Globus pallidus (tissue), 1 donor: ENCODE measurements at regions not wholly inside any gene's neighbourhood (a gene's known extent, or its start where the extent isn't known, plus 50 kb on each side); places are given as distances from the start of the nearest gene placed in this dataset.

Experiments used
- DNase-seq: peaks from one replicate; pipeline ENCODE4 v3.0.0-alpha.2; 2015; ENCODE audit warnings: low spot score

DNA sequence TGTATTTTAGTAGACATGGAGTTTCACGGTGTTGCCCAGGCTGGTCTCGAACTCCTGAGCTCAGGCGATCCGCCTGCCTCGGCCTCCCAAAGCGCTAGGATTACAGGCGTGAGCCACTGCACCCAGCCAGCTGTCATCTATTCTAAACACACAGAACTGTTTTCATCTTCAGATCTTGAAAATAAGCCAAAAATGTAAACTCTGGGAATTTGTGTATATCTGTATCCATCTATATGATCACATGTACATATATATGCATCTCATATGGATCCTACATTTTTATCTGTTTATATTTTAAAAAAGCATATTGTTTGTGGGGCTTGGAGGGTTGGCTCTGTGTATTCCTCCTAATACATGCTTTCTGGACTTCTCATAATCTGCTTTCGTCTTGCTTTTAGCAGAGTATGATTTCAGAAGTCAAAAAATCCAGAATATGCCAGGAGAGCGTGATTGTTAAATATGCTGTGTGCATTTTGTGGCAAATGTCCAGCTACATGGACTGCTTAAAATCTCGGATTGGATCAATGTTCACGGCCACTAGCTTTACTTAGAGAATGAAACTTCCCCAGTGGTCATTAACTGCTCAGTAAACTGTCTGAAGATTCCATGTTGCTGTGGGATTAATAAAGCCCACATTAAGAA is 274.4 kb upstream of the IRX1 start:
- no peak for DNase-seq

DNA sequence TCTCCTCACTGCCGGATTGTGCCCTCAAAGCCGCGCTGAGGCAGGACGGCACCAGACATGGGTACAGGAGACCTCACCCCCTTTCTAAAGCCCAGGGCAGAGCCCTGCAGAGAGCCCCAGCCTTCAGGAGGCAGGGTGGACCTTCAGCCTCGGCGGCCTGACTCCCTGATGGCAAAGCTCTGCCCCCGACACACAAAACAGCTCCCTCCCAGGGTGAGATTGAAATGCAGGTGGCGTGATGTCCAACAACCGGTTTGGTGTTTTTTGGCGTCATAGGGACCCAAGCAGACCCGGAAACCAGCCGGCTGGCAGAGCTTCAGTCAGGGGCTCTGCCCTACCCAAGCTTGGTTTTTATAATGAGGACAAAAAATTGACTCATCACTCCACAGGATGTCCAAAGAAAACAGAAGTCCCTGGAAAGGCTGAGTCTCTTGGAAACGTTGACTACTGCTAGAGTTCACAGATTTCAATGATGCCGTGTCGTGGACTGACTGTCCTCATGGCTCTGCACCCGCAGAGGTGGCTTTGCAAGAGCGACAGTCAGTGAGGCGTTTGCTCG is 275.2 kb upstream of the IRX1 start:
- DNase-seq, result no peak

DNA sequence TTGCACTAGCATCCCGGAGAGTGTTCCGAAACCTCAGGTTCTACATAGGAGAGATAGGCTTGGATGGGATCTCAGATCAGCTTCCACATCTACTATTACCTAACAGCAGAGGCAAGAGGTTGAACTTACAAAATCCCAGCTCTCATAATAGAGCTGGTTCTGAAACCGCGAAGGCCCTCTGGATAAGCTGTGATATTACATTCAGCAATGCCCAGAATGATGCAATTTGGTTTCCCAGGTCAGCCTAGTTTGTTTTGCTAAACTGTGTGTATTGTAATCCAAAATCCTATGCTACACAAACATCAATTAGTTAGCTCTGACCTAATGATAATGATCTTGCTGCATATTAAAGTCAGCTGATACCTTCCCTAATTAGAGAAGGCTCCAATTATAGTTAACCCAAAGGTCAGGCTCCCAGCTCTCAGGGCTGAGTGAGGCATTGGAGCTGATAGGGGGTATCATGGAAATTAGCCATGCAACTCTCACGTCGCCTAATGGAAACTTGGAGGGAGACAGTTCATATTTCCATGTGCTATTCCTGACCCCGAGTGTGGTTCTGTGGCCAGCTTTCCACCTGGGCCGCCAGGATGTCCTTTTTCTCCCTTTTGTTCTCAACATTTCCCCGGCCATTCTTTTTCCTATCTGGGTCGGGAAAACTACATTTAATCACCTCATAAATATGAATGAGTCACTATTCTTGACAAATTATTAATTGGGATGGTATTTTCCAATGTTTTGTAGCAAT is 278.4 kb upstream of the IRX1 start:
- no peak for DNase-seq

DNA sequence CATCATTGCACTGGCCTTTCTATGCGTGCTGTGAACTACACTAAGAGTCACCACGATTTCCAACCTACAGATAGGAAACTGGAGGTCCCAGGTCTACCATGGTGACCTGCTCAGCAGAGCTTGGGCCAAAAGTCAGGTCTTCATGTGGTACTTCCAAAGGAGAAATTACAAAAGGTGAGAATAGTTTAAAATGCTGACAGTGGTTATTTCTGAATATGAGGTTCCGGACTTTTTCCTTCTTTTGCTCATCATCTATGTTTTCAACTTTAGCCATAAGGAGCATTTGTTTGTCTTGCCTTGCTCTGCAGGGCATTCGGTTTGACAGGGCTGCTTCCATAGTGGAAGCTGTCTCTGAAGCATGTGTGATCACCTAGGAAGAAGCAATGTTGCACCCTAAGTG is 282.1 kb upstream of the IRX1 start:
- DNase-seq, result no peak

DNA sequence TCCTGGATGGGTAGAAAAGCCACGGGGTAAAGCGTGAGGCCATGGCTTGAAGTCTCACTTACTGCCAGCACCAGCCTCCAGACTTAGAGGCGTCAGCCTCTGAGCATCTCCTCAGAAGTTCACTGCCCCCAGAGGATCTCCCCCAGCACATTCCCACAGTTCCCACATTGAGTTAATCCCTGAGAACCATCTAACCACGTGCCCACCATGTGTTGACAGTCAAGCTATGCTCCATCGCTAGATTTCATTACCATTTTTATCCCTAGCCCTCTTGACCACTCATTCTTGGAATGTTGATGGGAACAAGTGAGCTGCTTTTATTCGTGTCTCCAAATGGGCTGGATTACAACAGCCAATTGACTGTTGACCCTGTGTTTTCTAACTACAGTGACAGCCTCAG is 283.3 kb upstream of the IRX1 start:
- no peak for DNase-seq

DNA sequence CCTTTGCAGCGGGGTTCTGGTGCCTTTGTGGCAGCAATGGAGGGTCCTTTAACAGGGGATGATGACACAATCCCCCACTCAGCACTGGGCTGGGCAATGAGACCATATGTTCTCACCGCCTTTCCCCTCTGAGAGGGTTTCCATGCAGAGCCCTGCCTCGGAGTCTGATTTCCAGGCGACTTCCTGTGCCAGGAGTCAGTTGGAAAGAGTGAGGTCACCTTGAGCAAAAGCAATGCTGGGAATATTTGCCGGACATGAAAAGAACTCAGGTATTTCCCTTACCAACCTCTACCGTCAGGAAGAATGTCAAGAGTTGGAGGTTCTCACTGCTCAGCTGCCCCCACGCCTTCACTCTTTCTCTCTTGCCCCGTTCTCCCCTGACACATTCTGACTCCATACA is 284.2 kb upstream of the IRX1 start:
- DNase-seq, result no peak

DNA sequence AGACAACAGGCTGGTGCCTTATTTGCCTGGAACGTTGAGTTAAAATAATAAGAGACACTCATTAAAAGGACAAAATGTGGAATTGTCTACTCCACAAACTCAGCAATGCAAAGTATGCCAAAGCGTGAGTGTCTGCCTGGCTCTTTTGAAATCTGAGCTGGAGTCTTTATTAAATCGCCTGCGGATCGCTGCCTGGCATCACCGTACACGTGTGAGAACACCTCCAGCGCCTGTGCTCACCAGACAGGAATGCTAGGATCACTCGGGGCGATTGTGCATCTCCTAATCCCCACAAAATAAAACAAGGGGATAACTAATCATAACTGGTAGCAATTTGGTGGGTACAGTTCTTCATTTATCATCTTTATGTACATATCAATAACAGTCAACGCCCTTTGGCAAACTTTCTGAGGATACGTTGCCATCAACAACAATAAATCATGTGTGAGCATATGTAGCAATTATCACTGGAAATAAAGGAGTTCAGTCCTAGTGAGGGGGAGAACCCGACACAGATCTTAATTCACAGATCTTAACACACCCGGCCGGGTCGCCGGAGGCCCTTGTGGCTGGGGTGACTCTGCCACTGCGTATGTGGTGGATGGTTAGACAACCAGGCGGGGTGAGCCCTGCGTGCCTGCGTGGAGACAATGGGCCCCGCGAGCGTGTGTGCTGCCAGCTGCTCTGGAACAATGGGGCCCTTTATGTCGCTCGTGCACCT is 284.9 kb upstream of the IRX1 start:
- peak; percentile 84 for DNase-seq

DNA sequence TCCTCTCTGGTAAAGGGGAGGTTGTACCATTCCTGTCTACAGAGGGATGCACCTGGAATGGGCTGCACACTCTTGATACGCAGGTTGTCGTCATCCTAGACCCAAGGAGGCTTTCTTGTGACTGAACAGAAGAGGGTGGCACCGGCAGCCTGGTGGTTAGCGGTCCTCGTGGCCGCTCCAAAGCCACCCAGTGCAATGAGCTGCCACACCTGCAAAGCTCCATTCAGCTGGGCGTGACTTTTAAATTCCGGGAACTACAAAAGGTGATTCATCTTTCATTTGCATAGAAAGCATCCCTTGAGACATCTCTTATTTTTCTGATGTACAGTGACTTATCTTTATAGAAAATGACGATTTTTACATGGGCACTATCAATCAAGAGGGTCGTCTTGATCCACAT is 286.1 kb upstream of the IRX1 start:
- DNase-seq, result no peak

DNA sequence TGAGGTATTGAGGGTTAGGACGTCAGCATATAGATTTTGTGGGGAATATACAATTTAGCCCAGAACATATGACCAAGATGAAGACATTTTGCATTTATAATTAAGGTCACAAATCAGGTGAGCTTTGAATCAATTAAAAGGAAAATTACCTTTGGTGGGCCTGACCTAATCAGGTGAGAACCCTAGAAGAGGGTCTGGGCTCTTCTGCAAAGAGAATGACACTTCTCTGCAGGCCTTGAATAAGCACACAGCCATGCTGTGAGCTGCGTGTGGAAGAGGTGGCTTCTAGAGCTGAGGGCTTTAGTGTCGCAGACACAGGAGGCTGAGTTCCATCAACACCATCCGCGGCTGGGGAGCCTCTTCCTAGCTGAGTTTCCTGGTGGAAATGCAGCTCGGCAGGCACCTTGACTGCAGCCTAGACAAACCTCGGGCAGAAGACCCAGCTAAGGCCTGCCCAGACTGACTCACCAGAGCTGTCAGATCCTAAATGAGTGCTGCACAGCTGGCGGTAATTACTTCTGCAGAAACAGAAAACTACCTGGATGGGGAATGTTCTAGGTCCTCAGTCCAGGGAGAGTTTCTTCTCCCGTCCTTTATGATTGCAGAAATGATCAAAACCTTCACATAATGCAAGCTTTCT is 287.5 kb upstream of the IRX1 start:
- DNase-seq, result no peak

DNA sequence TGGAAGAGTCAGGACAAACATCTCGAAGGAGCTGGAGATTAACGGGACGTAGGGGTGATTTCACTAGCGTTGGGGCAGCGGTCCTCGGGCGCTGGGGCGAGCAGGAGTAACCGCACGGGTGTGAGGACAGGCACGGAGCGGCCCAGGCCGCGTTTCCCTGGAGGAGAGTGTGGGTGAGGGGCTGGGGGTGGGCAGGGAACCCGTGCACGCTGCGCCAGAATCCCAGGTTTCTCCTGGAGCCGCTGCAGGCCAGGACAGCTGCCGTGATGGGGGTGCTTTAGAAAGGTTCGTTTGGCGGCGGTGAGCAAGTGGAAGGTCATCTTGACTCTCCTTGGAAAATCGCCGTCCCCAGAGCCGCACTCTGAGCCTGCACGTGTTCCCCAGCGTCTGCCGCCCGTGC is 290.2 kb upstream of the IRX1 start:
- no peak for DNase-seq

DNA sequence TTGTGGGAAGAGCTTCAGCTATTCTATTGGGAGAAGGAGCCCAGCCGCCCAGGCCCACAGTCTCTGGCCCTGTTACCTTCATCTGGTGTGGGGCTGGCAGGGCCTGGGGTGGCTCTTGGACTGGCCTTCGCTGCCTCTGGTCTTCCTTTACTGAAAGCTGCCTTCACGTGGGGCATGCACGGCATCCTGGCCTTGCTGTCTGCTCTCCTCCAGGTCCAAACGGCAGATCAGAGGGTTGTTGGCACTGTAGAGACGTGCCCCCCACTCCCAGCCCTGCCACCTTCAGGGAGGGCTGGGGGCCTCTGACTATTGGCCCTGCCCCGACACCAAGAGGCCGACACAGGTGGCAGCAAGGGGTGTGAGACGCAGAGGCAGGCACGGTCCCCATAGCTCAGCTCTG is 291.3 kb upstream of the IRX1 start:
- DNase-seq, result no peak

DNA sequence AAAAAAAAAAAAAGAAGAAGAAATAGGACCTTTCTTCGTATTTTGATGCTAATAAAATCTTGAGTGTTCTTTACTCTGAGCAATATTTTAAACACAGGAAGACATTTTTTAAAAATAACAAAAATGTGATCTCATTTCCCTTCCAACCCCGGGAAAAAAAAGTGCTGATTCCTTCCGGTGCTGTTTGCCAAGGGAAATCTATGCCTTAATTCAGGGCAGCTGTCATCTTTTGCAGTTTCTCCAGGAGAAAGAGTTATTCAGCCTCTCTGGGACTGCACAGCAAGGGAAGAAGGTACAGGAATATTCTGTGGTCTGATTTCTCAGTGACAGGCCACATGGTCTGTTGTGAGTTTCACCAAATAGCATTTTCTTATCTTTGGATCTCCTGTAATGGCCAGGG is 291.9 kb upstream of the IRX1 start:
- no peak for DNase-seq

DNA sequence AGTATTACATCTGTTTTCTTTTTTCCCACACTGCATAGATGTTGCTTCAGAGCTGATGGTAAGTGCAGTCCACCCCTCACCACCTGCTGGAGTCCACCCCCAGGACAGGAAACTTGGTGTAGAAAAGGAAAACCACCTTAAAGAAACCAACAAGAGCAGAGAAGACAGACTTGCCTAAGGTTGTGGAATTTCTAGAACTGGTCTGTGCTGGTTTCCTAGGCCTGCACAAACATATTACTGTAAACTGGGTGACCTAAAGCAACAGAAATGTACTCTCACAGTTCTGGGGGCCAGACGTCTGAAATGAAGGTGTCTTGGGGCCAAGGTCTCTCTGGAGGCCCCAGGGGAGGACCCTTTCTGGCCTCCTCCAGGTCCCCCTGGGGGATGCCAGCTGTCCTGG is 293.4 kb upstream of the IRX1 start:
- DNase-seq, result no peak

DNA sequence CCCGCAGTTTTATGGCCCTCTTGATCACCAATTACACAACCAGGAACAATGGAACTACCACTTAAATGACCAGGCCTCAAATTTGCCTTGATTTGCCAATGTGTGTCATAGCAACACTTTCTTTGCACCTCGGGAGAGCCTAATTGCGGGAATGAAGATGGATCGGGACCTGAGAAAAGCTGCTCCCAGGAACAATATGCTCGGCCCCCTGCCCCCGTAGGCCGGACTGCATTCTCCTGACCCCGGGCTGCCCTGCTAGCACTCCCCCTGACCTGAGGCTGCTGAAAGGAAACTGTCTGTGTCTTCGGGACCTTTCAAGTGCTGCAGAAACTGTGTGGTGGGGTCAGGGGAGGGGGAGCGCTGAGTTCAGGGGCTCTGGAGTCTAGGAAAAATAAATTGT is 294.3 kb upstream of the IRX1 start:
- DNase-seq, result no peak

DNA sequence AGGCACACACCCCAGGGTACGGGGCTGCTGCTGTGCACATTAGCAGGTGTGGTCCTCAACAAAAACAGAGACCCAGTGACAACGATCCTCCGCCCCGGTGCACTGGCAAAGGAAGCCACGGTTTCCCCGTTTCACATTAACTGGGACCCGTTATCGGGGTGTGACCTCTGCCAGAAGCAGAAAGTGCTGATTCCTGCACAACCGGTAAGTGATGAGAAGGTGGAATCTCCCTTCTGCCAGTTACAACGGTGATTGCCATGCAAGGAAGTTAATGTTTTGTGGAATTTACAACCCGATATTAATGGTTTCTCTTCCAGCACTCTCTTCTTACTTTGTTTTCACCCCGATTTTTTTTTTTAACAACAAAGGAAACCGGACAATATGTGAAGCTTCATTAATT is 294.9 kb upstream of the IRX1 start:
- DNase-seq, result no peak

DNA sequence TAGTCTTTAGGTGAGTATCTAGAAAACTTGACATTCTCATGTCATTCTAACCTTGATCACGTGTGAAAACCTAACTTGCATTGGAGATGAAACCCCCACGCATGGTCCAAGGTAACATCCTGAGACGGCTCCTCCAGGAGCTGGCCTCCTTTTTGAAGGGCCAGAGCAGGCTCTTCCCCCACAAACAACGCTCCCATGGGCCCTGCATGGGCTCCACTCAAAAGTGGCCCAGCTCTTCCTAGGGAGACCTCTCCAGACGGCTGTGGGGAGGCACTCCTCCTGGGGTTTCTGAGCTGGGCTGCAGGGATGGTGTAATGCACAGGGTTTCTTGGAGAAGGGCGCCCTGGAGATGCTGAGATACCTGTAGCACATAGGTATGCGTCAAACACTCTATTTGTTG is 296.2 kb upstream of the IRX1 start:
- no peak for DNase-seq

DNA sequence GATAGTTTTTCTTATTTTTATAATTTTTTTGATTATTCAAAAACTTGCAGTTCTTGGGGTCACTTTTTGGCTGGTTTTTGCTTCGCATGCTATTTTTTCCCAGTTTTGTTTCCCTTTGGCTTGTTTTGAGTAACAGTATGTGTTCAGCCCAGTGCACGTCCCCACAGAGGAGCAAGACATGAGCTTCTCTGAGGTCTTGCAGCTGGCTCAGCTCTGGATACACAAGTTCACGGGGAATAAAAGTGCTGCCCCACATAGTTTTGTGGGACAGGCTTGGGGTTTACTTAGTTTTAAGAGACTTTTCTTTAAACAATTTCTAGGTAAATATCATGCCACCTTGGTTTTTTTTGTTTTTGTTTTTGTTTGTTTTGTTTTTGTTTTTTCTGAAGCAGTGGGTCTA is 297.8 kb upstream of the IRX1 start:
- no peak for DNase-seq

DNA sequence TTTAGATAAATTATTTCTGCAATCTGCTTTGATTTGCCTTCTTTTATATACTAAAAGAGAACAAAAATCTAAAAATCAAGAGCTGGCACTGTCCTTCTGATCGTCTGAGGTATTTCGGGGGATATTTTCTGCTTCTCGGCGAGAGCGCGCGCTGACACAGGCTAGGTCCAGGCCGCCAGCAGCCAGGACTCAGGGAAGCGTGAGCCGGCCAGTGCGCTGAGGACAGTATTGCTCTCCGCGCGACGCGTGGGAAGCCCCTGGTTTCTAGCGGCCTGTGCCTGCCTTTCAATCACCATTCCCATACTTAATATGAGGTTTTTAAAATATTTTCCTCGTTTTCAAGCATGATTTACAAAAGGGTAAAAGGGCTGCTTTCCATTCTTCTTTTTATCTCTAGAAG is 307.3 kb upstream of the IRX1 start:
- DNase-seq, result no peak

DNA sequence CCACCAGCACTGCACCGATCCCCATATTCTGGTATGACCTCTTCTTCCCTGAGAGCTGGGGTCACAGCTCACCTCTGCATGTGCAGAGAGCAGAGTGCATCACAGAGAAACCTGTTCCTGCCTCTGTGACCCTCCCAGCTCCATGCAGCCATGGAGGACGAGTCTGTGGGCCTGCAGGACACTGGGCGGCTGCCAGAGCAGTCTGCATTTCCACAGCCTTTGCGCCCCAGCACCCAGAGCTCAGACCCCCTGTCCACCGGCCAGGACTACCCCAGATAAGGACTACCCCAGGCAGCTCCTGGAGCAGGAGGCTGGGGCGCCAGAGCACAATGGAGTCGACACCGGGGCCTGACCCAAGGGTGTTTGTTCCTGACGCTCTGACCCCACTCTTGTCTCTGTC is 308.1 kb upstream of the IRX1 start:
- no peak for DNase-seq

DNA sequence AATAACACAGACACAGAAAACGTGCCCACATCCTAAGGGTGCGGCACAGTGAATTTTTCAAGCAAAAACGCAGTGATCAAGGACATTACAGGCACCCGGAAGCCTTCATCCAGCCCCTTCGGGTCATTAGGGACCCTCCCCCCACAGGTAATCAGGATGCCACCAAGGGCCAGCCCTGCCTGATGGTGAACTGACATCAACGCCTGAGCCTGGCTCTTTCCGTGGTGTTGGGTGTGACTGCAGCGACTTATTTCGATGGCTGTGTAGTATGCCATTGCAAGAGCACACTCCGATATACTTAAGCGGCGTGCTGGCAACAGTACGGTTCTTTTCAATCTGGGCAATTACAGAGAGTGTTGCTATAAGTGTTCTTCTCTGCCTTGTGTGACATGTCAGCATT is 310.0 kb upstream of the IRX1 start:
- DNase-seq, result no peak

DNA sequence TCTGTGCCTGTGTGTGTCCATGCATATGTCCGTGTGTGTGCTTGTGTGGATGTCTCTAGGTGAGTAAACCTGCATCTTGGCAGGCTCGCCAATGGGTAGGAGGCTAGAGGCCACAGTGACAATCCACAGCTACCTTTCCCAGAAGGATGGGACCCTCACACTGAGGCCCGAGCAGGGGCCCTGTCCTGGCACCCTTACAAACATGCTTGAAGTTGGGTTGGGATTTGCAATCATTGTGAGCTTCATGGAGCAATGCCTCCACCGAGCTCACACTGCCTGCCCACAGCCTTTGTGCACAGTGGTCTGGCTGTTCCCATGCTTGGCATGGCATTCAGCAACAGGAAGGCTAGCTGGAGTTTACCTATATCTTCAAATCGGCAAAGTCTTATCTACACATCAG is 311.1 kb upstream of the IRX1 start:
- no peak for DNase-seq

DNA sequence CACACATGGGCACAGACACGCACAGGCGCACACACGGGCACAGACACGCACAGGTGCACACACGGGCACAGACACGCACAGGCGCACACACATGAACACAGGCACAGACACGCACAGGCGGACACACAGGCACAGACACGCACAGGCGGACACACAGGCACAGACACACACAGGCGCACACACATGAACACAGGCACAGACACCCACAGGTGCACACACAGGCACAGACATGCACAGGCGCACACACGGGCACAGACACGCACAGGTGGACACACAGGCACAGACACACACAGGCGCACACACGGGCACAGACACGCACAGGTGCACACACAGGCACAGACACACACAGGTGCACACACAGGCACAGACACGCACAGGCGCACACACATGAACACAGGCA is 312.8 kb upstream of the IRX1 start:
- DNase-seq, result no peak

DNA sequence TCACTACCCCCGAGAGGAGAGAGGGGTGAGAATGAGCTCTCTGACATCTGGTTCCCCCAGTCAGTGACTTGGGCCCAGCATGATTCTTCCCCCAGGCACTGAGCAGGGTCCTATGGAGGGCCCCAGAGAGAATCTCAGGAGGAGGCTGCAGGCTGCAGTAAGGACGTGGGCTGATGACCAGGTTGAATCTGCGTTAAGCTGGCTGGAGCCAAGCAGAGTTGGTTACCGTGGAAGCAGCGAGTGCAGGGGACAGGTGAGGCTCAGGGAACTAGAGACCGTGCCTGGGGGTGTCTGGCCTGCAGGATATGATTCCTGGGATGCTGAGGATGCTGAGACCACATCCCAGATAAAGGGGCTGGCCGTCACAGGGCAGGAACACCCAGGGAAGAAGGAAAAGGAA is 314.3 kb upstream of the IRX1 start:
- no peak for DNase-seq
